GM12891 (cell line): ENCODE measurements at regions not wholly inside any gene's neighbourhood (a gene's known extent, or its start where the extent isn't known, plus 50 kb on each side); places are given as distances from the start of the nearest gene placed in this dataset.

Experiments
- PAX5 ChIP-seq: IDR thresholded peaks from 2 replicates; pipeline ENCODE4 v1.6.1; 2011; ENCODE audit warnings: low read length, moderate library complexity, mild to moderate bottlenecking; ENCODE audit not compliant: insufficient read depth, severe bottlenecking
- POLR2A ChIP-seq: IDR thresholded peaks from 2 replicates; pipeline ENCODE4 v1.6.1; 2011; ENCODE audit warnings: low read depth, low read length, control low read depth
- POLR2AphosphoS5 ChIP-seq: IDR thresholded peaks from 2 replicates; pipeline ENCODE4 v1.6.1; 2011; ENCODE audit warnings: low read depth, low read length, control low read depth
- POU2F2 ChIP-seq: IDR thresholded peaks from 2 replicates; pipeline ENCODE4 v1.6.1; 2011; ENCODE audit warnings: low read depth, mild to moderate bottlenecking, control low read depth, low read length, moderate library complexity
- SPI1 ChIP-seq: IDR thresholded peaks from 2 replicates; pipeline ENCODE4 v1.6.1; 2011; ENCODE audit warnings: low read depth, low read length, control low read depth
- TAF1 ChIP-seq: IDR thresholded peaks from 2 replicates; pipeline ENCODE4 v1.6.1; 2011; ENCODE audit warnings: low read depth, low read length, control low read depth

- TF ChIP-seq TAF1 (no peak), POLR2A (no peak), POLR2AphosphoS5 (no peak), POU2F2 (no peak), PAX5 (no peak), SPI1 (no peak)
Observed at GRCh38 chr6:40695750-40696415, 108.7 kb upstream of the LRFN2 start.
